Panc1 (cell line): ENCODE measurements at regions not wholly inside any gene's neighbourhood (a gene's known extent, or its start where the extent isn't known, plus 50 kb on each side); places are given as distances from the start of the nearest gene placed in this dataset.
"Not testable (repeated sequence)": the region's sequence is repeated elsewhere in the genome, so short reads cannot be mapped to it uniquely, and the experiment has no call there.

Experiments
- ATAC-seq: fragments of 200-7000 bp; cut with Tn5 transposase; 2 replicates; pipeline ENCODE4 v1.9.1; 2020; ENCODE audit warnings: mild to moderate bottlenecking, moderate library complexity
- BruUV-seq: library from RNA; stranded (reverse); fragments of 400-500 nt; replicated peaks from 2 replicates; lab custom pipeline; 2021; lab: Mats Ljungman, UMichigan
- CTCF ChIA-PET: fragments of 300-600 bp; sonication (Branson Sonifier 250); formaldehyde crosslinking; loops from one replicate; lab custom pipeline; 2022; ENCODE audit warnings: antibody characterized with exemption; lab: Charles Lee
- POLR2A ChIA-PET: fragments of 300-600 bp; sonication (Branson Sonifier 250); formaldehyde crosslinking; loops from one replicate; lab custom pipeline; 2022; ENCODE audit warnings: antibody characterized with exemption; lab: Charles Lee
- DNase-seq: peaks from one replicate; pipeline ENCODE4 v3.0.0-alpha.2; 2010; ENCODE audit warnings: low read depth, low spot score
- H3K27ac ChIP-seq: 2 replicates; pipeline ENCODE4 v1.5.1; 2011; ENCODE audit warnings: mild to moderate bottlenecking, low read length, inconsistent platforms
- H3K27me3 ChIP-seq: fragments of 200-500 bp; sonication (Bioruptor generic); 2 replicates; pipeline ENCODE4 v1.6.0; 2014; ENCODE audit warnings: low read length, inconsistent platforms; ENCODE audit not compliant: control insufficient read depth, insufficient read depth
- H3K36me3 ChIP-seq: fragments of 200-500 bp; sonication (Bioruptor generic); 2 replicates; pipeline ENCODE4 v1.5.1; 2014; ENCODE audit warnings: inconsistent platforms, mild to moderate bottlenecking, low read length, moderate library complexity; ENCODE audit not compliant: control insufficient read depth, insufficient read depth
- H3K4me1 ChIP-seq: 2 replicates; pipeline ENCODE4 v1.5.1; 2011; ENCODE audit warnings: inconsistent platforms, mild to moderate bottlenecking, low read length, moderate library complexity; ENCODE audit not compliant: control insufficient read depth, insufficient read depth
- H3K4me3 ChIP-seq, 2 experiments: 2 replicates each; pipeline ENCODE4 v1.5.1; 2011 to 2012; ENCODE audit warnings: low read depth in 2 of 2, low read length in 2 of 2, mild to moderate bottlenecking in 2 of 2, inconsistent platforms in 1 of 2, moderate library complexity in 1 of 2
- H3K9me3 ChIP-seq: fragments of 200-500 bp; sonication (Bioruptor generic); 2 replicates; pipeline ENCODE4 v1.5.1; 2014; ENCODE audit warnings: low read depth, mild to moderate bottlenecking, inconsistent platforms, low read length, moderate library complexity; ENCODE audit not compliant: control insufficient read depth, insufficient read depth
- CTCF ChIP-seq: fragments of 450-650 bp; IDR thresholded peaks from 2 replicates; pipeline ENCODE4 v1.5.1; 2017; ENCODE audit warnings: mild to moderate bottlenecking
- POLR2AphosphoS5 ChIP-seq: IDR thresholded peaks from 2 replicates; pipeline ENCODE4 v1.6.1; 2012; ENCODE audit warnings: mild to moderate bottlenecking, low read depth, low read length, moderate library complexity
- SIN3A ChIP-seq: IDR thresholded peaks from 2 replicates; pipeline ENCODE4 v1.6.1; 2012; ENCODE audit warnings: low read depth, mild to moderate bottlenecking, low read length, moderate library complexity, borderline replicate concordance; ENCODE audit not compliant: insufficient read depth
- TCF7L2 ChIP-seq: IDR thresholded peaks from 2 replicates; pipeline ENCODE4 v1.6.1; 2011; ENCODE audit warnings: mild to moderate bottlenecking, low read depth, low read length, inconsistent platforms
- in situ Hi-C: cut with HindIII; loops from 2 replicates; pipeline ENCODE4 v1.10.0; 2016; ENCODE audit warnings: low sequenced_read_pairs, low pct_unique_long_range_greater_than_20kb
- intact Hi-C: fragments of 100-400 bp; cut with micrococcal nuclease; formaldehyde crosslinking; loops from one replicate; pipeline ENCODE4 v1.10.0; 2022; ENCODE audit not compliant: unreplicated experiment
- TF ChIP-seq, protein P1 (sequence below), 2 experiments: IDR thresholded peaks; 2 replicates each; pipeline ENCODE4 v1.6.1; 2011 to 2012; ENCODE audit warnings: low read depth in 2 of 2, control low read depth in 1 of 2, low read length in 1 of 2, mild to moderate bottlenecking in 1 of 2, moderate library complexity in 1 of 2; ENCODE audit not compliant: insufficient read depth in 1 of 2

- DNase-seq, in situ Hi-C loops: not testable (repeated sequence)
Measured at GRCh38 chr9:68593760-68594159, 53.1 kb upstream of the TMEM252 start.

GRCh38 chr9:68595868-68596267 lies 55.2 kb upstream of the TMEM252 start:
- no TSS peak for BruUV-seq
- no peaks in the 10 kb centered on the region for H3K9me3 ChIP-seq
- no peak for ATAC-seq
- in situ Hi-C loops = no loop called here
- no peaks in the 10 kb centered on the region for H3K4me1 ChIP-seq
- ChIA-PET POLR2A (no interaction called here), CTCF (interaction anchor here (0.6 kb wide), 1 partner anchor 22 kb away, joined by 11 read pairs; no protein-coding TSS in a partner anchor)
- H3K36me3 ChIP-seq = no peaks in the 10 kb centered on the region
- H3K4me3 ChIP-seq = no peak overlapping the region
- no peaks in the 10 kb centered on the region for H3K27me3 ChIP-seq
- H3K27ac ChIP-seq = no peak overlapping the region
- TF ChIP-seq, protein P1, sequence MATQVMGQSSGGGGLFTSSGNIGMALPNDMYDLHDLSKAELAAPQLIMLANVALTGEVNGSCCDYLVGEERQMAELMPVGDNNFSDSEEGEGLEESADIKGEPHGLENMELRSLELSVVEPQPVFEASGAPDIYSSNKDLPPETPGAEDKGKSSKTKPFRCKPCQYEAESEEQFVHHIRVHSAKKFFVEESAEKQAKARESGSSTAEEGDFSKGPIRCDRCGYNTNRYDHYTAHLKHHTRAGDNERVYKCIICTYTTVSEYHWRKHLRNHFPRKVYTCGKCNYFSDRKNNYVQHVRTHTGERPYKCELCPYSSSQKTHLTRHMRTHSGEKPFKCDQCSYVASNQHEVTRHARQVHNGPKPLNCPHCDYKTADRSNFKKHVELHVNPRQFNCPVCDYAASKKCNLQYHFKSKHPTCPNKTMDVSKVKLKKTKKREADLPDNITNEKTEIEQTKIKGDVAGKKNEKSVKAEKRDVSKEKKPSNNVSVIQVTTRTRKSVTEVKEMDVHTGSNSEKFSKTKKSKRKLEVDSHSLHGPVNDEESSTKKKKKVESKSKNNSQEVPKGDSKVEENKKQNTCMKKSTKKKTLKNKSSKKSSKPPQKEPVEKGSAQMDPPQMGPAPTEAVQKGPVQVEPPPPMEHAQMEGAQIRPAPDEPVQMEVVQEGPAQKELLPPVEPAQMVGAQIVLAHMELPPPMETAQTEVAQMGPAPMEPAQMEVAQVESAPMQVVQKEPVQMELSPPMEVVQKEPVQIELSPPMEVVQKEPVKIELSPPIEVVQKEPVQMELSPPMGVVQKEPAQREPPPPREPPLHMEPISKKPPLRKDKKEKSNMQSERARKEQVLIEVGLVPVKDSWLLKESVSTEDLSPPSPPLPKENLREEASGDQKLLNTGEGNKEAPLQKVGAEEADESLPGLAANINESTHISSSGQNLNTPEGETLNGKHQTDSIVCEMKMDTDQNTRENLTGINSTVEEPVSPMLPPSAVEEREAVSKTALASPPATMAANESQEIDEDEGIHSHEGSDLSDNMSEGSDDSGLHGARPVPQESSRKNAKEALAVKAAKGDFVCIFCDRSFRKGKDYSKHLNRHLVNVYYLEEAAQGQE (IDR thresholded peaks at IDR 0.05; ENCODE audit: insufficient read depth in 1 of 2, low read depth in 2 of 2, low read length in 1 of 2) = no peak
- no peak for TF ChIP-seq TCF7L2
- TF ChIP-seq POLR2AphosphoS5 = no peak
- TF ChIP-seq CTCF = no peak
- no peak for TF ChIP-seq SIN3A
- no peak for DNase-seq
- intact Hi-C loops = no loop called here

More at GRCh38 chr9:68593760-68594159, 53.1 kb upstream of the TMEM252 start:
- H3K4me3 ChIP-seq, H3K9me3 ChIP-seq, H3K4me1 ChIP-seq, ATAC-seq, POLR2A ChIA-PET, H3K36me3 ChIP-seq, H3K27me3 ChIP-seq, CTCF ChIA-PET, intact Hi-C loops, H3K27ac ChIP-seq, BruUV-seq: not testable (repeated sequence)

- BruUV-seq = no TSS peak
- ATAC-seq = no peak
- CTCF ChIA-PET = no interaction called here
Measured at GRCh38 chr9:68597362-68597997, 56.8 kb upstream of the TMEM252 start.

More at GRCh38 chr9:68597362-68597997, 56.8 kb upstream of the TMEM252 start:
- Histone ChIP-seq H3K36me3 (no peaks in the 10 kb centered on the region), H3K9me3 (no peaks in the 10 kb centered on the region), H3K27me3 (no peaks in the 10 kb centered on the region), H3K4me1 (no peaks in the 10 kb centered on the region), H3K27ac (no peak overlapping the region), H3K4me3 (no peak overlapping the region)
- POLR2A ChIA-PET = no interaction called here
- TF ChIP-seq CTCF (no peak), TCF7L2 (no peak), SIN3A (no peak), POLR2AphosphoS5 (no peak)
- TF ChIP-seq, protein P1 (IDR thresholded peaks at IDR 0.05; ENCODE audit: insufficient read depth in 1 of 2, low read depth in 2 of 2, low read length in 1 of 2) = no peak
- intact Hi-C loops (no loop called here), in situ Hi-C loops (no loop called here)
- DNase-seq = no peak
